HEK293T (cell line): ENCODE measurements at regions not wholly inside any gene's neighbourhood (a gene's known extent, or its start where the extent isn't known, plus 50 kb on each side); places are given as distances from the start of the nearest gene placed in this dataset.
A peak's percentile ranks its signal among the peaks of the same experiment; 100 is the strongest.

ENCODE experiments used
- CTCF ChIA-PET: fragments of 350-600 bp; formaldehyde crosslinking; extraction: SDS; loops from one replicate; lab custom pipeline; 2021; ENCODE audit warnings: antibody characterized with exemption, inconsistent platforms; lab: Yijun Ruan, JAX
- POLR2A ChIA-PET: fragments of 350-600 bp; formaldehyde crosslinking; extraction: SDS; loops from one replicate; lab custom pipeline; 2020; ENCODE audit warnings: antibody characterized with exemption, inconsistent platforms; lab: Yijun Ruan, JAX
- DNase-seq: peaks from one replicate; pipeline ENCODE4 v3.0.0; 2012; ENCODE audit warnings: mixed read lengths; ENCODE audit errors: extremely low spot score
- ARNT ChIP-seq: fragments of 450-650 bp; IDR thresholded peaks from 2 replicates; pipeline ENCODE4 v1.6.1; 2017; ENCODE audit warnings: mild to moderate bottlenecking
- BHLHE40 ChIP-seq: fragments of 450-650 bp; IDR thresholded peaks from 2 replicates; pipeline ENCODE4 v1.6.1; 2016; ENCODE audit warnings: mild to moderate bottlenecking, moderate library complexity, borderline replicate concordance
- CTBP1 ChIP-seq: fragments of 450-650 bp; IDR thresholded peaks from 2 replicates; pipeline ENCODE4 v1.6.1; 2016; ENCODE audit warnings: borderline replicate concordance
- ELF4 ChIP-seq: fragments of 450-650 bp; IDR thresholded peaks from 2 replicates; pipeline ENCODE4 v1.6.1; 2017; ENCODE audit warnings: antibody characterized with exemption
- FOXA1 ChIP-seq: fragments of 450-650 bp; IDR thresholded peaks from 2 replicates; pipeline ENCODE4 v1.6.1; 2016; ENCODE audit warnings: mild to moderate bottlenecking
- FOXK2 ChIP-seq: fragments of 450-650 bp; IDR thresholded peaks from 2 replicates; pipeline ENCODE4 v1.6.1; 2016; ENCODE audit warnings: mild to moderate bottlenecking
- FOXM1 ChIP-seq: fragments of 450-650 bp; IDR thresholded peaks from 2 replicates; pipeline ENCODE4 v1.6.1; 2017; ENCODE audit warnings: mild to moderate bottlenecking, borderline replicate concordance
- HDGF ChIP-seq: fragments of 450-650 bp; IDR thresholded peaks from 2 replicates; pipeline ENCODE4 v1.6.1; 2017; ENCODE audit warnings: antibody characterized with exemption, borderline replicate concordance
- L3MBTL2 ChIP-seq: fragments of 450-650 bp; conservative IDR thresholded peaks from 2 replicates; pipeline ENCODE4 v1.6.1; 2016; ENCODE audit warnings: mild to moderate bottlenecking
- LEF1 ChIP-seq: fragments of 450-650 bp; IDR thresholded peaks from 2 replicates; pipeline ENCODE4 v1.6.1; 2017; ENCODE audit warnings: mild to moderate bottlenecking, borderline replicate concordance
- NFRKB ChIP-seq: fragments of 450-650 bp; IDR thresholded peaks from 2 replicates; pipeline ENCODE4 v1.6.1; 2016; ENCODE audit warnings: mild to moderate bottlenecking, moderate library complexity
- SP1 ChIP-seq: fragments of 450-650 bp; IDR thresholded peaks from 2 replicates; pipeline ENCODE4 v1.6.1; 2017
- SUZ12 ChIP-seq: fragments of 450-650 bp; IDR thresholded peaks from 2 replicates; pipeline ENCODE4 v1.6.1; 2016; ENCODE audit warnings: mild to moderate bottlenecking
- TARDBP ChIP-seq: fragments of 450-650 bp; IDR thresholded peaks from 2 replicates; pipeline ENCODE4 v1.6.1; 2016
- ZNF384 ChIP-seq: fragments of 450-650 bp; IDR thresholded peaks from 2 replicates; pipeline ENCODE4 v1.6.1; 2016
- TF ChIP-seq, protein P1 (sequence below): fragments of 450-650 bp; IDR thresholded peaks from 2 replicates; pipeline ENCODE4 v1.6.1; 2016

DNA sequence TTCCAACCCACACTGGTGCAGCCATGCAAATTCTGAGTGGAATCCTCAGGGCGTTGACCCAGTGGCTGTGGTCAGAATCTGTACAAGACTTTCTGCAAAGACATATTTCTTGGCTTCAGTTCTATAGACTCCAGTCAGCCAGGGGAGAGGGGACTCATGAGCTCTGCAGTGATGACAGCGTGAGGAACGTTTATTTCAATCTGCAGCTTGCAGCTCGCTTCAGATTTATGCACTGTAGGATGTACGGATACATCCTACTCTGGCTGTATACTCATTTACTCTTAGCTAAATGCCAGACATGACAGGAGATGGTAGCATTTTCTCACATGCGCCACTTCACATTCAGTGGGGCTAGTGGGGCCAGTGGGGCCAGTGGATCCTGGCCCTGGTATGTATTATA is 276.1 kb downstream of the FGF9 start:
- DNase-seq = no peak
- ChIA-PET POLR2A (no interaction called here), CTCF (no interaction called here)
- no peak for TF ChIP-seq BHLHE40

GRCh38 chr13:21948769-21949474 is 278.0 kb downstream of the FGF9 start:
- DNase-seq = no peak
- ChIA-PET CTCF (no interaction called here), POLR2A (no interaction called here)
- TF ChIP-seq BHLHE40 (no peak), L3MBTL2 (no peak), ZNF384 (no peak), SUZ12 (no peak), HDGF (no peak), FOXM1 (no peak), ARNT (no peak), NFRKB (no peak), LEF1 (no peak), CTBP1 (no peak), SP1 (no peak), ELF4 (no peak)

GRCh38 chr13:21949818-21950429 is 279.1 kb downstream of the FGF9 start:
- peak; percentile 56 for DNase-seq
- ChIA-PET POLR2A (no interaction called here), CTCF (no interaction called here)
- TF ChIP-seq ZNF384 = peak; percentile 55
- TF ChIP-seq FOXA1 = peak; percentile 98
- TF ChIP-seq ARNT = peak; percentile 79
- no peak for TF ChIP-seq FOXK2
- TF ChIP-seq LEF1 = 0 out of 2 replicates have a peak, but pooled peaks have one; percentile 49
- TF ChIP-seq BHLHE40 = no peak
- TF ChIP-seq HDGF = no peak
- no peak for TF ChIP-seq SP1
- peak; percentile 97 for TF ChIP-seq CTBP1
- TF ChIP-seq TARDBP = no peak
- no peak for TF ChIP-seq SUZ12
- no peak for TF ChIP-seq ELF4
- TF ChIP-seq NFRKB = no peak
- no peak for TF ChIP-seq FOXM1
- TF ChIP-seq, protein P1, sequence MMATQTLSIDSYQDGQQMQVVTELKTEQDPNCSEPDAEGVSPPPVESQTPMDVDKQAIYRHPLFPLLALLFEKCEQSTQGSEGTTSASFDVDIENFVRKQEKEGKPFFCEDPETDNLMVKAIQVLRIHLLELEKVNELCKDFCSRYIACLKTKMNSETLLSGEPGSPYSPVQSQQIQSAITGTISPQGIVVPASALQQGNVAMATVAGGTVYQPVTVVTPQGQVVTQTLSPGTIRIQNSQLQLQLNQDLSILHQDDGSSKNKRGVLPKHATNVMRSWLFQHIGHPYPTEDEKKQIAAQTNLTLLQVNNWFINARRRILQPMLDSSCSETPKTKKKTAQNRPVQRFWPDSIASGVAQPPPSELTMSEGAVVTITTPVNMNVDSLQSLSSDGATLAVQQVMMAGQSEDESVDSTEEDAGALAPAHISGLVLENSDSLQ = peak; percentile 98

DNA sequence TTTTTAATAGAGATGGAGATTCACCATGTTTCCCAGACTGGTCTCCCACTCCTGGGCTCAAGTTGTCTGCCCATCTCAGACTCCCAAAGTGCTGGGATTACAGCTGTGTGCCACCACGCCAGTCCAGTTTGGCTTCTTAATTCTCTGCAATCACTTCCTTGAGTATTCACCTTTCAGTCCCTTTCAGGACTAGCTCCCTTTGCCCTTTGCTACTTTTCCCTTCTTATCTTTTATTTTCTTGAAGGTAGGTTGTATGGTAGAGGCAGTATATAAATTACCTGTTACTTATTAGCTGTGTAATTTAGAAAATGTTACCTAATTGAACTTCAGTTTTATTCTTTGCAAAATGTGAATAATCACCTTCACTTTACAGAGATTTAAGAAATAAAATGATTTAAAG is 285.8 kb downstream of the FGF9 start:
- no peak for TF ChIP-seq FOXA1
- no peak for TF ChIP-seq ELF4
- TF ChIP-seq LEF1 = no peak
- no peak for TF ChIP-seq CTBP1
- DNase-seq = no peak
- CTCF ChIA-PET = no interaction called here
- POLR2A ChIA-PET = no interaction called here

- DNase-seq = no peak
- TF ChIP-seq BHLHE40 = no peak
- TF ChIP-seq ARNT = no peak
- no peak for TF ChIP-seq ELF4
- TF ChIP-seq LEF1 = no peak
- TF ChIP-seq, protein P1 = no peak
- no peak for TF ChIP-seq ZNF384
- no peak for TF ChIP-seq FOXM1
- no peak for TF ChIP-seq L3MBTL2
- TF ChIP-seq FOXA1 = no peak
- TF ChIP-seq TARDBP = no peak
- no peak for TF ChIP-seq FOXK2
- no peak for TF ChIP-seq SP1
- TF ChIP-seq CTBP1 = no peak
- no peak for TF ChIP-seq HDGF
- no peak for TF ChIP-seq NFRKB
- TF ChIP-seq SUZ12 = no peak
- POLR2A ChIA-PET = no interaction called here
- CTCF ChIA-PET = no interaction called here
Measured at GRCh38 chr13:21957833-21958232, 287.0 kb downstream of the FGF9 start.

DNA sequence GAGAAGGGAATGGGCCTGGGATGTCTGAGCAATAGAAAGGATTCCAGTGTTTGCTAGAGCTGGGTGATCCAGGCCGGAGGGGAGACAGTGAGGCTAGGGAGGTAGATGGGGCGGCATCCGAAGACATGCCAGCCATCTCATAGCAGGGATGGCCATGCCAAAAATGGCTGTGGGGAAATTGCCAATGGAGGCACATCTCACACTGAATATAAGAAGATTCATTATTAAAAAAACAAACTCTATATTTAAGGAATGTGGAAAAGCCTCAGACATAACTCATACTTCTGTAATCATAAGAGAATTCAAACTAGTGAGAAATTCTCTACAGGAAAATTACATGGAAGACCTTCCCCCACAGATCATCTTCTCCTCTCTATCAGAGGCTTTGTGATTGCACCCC is 289.2 kb downstream of the FGF9 start:
- CTCF ChIA-PET = no interaction called here
- TF ChIP-seq BHLHE40 (no peak), LEF1 (no peak), TARDBP (no peak), HDGF (no peak), L3MBTL2 (no peak), NFRKB (no peak)
- no peak for DNase-seq
- POLR2A ChIA-PET = no interaction called here

DNA sequence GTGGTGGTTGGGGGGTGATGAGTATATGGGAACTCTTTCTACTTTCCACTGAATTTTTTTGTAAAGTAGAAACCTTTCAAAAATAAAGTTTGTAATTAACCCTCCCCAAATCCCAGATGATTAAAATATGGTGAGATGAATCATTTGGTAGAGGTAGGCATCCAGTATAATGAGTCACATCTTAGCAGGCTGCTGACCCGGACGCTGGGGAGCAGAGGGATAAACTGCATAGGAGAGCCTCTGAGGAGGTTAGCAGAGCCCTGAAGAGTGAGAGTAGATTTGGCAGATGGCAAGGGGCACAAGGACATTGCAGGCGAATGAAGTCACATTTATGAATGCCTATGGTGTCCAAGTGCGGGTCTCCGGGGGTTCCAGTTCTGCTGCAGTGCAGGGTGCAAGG is 293.8 kb downstream of the FGF9 start:
- ChIA-PET CTCF (no interaction called here), POLR2A (no interaction called here)
- DNase-seq = no peak
- TF ChIP-seq SP1 (no peak), SUZ12 (no peak), CTBP1 (no peak), FOXM1 (no peak), BHLHE40 (no peak), FOXA1 (no peak), LEF1 (no peak), ARNT (no peak), TARDBP (no peak), NFRKB (no peak), ZNF384 (no peak), HDGF (no peak), FOXK2 (no peak), L3MBTL2 (no peak), ELF4 (no peak)
- TF ChIP-seq, protein P1 = no peak
